Fibroblast of peridontal ligament (primary cell): ENCODE measurements at regions not wholly inside any gene's neighbourhood (a gene's known extent, or its start where the extent isn't known, plus 50 kb on each side); places are given as distances from the start of the nearest gene placed in this dataset.
"Not testable (repeated sequence)": the region's sequence is repeated elsewhere in the genome, so short reads cannot be mapped to it uniquely, and the experiment has no call there.

ENCODE experiments used
- DNase-seq: peaks from one replicate; pipeline ENCODE4 v3.0.0-alpha.2; 2010; ENCODE audit errors: extremely low read depth

- DNase-seq, result not testable (repeated sequence)
Measured at GRCh38 chr3:40947022-40947421, 252.3 kb upstream of the CTNNB1 start.

GRCh38 chr3:40949347-40949746, 250.0 kb upstream of the CTNNB1 start:
- DNase-seq, result not testable (repeated sequence)

DNA sequence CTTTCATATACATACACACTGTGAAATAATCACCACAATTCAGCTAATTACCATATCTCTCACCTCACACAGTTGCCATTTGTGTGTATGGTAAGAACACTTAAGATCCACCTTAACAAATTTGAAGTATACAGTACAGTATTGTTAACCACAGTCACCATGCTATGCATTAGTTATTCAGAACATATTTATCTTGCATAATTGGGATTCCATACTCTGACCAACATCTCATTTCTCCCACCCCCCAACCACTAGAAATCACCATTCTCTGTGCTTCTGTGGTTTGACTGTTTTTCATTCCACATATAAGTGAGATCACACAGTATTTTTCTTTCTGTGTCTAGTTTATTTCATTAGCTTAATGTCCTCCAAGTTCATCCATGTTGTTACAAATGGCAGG, 247.7 kb upstream of the CTNNB1 start:
- no peak for DNase-seq

DNA sequence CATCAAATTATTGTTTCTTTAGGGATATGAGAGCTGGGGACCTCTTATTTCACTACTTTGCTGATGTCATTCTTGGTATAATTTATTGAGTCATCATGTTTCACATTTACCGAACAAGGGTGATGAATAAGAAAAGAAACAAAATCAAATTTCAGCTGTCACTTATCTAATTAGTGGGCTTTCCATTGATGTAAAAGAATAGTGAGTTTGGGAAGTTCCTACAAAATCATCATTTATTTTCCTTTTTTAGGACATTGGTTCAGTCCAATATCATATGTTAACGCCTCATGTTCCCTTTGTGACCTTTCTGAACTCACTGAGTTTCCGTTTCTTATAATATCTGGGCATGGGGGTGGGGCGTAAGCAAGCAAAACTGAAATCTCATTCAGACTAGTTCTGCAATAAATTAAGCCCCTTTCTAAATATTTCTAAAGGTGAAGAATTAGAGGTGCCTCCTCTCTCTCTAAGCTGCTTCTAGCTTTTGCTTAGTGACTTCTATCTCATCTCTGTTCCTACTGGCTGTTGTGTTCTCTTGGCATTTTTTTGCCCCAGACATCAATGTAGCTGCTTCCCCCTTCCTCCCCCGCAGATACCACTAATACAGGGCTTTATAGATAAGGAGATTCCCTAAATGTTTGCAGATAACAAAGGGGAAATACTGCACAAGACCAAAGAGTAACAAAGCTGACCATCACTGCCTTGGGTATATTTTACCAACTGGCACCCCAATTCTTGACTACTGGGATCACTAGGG, 238.0 kb upstream of the CTNNB1 start:
- no peak for DNase-seq

DNA sequence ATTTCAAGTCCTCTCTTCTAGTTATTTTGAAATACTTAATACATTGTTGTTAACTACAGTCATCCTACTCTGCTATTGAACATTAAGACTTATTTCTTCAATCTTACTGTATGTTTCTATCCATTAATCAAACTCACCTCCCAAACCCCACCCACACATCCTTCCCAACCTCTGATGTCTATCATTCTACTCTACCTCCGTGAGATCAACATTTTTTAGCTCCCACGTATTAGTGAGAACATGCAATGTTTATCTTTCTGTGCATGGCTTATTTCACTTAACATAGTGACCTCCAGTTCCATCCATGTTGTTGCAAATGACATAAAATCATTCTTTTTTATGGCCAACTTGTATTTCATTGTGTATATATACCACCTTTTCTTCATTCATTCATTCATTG, 236.6 kb upstream of the CTNNB1 start:
- no peak for DNase-seq

DNA sequence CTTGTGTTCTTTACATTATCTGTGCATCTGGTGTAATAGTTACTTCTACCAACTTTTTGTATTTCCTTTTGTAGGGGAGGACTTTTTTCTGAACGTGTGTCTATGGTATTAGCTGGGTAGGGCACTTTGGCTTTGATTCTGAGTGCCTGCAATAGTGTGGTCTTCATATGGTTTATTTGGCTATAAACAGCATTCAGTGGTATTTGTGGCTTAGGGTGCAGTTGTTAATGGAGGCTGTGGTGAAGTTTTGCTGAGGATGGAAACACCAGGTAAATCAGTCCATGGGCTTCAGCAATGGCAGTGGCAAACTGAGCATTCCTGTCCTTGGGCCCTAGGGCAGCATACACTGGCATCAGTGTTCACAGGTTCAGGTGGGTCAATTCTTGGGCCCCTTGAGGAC, 230.6 kb upstream of the CTNNB1 start:
- DNase-seq, result no peak

GRCh38 chr3:40969341-40969740, 230.0 kb upstream of the CTNNB1 start:
- no peak for DNase-seq

GRCh38 chr3:40969756-40970466, 229.4 kb upstream of the CTNNB1 start:
- no peak for DNase-seq

- DNase-seq, result peak; percentile 71
Measured at GRCh38 chr3:40971191-40972168, 227.8 kb upstream of the CTNNB1 start.

DNA sequence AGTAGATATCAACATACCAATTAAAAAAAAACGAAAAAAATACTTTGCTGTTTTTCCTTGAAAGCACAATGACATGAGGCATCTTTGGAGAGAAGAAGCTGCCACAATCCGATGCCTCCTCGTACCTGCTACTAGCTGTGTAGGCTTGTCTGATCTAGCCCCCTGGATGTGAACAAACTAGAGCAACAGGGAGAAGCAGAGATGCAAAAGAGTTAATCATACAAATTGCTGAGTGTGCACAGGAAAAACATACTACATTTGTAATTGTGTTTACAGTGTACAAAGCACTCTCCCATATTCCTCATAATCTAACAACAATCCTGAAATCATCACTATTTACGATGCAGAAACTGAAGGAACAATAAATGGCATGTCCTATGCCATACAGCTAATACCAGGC, 227.0 kb upstream of the CTNNB1 start:
- no peak for DNase-seq

GRCh38 chr3:40973141-40973540, 226.2 kb upstream of the CTNNB1 start:
- no peak for DNase-seq

DNA sequence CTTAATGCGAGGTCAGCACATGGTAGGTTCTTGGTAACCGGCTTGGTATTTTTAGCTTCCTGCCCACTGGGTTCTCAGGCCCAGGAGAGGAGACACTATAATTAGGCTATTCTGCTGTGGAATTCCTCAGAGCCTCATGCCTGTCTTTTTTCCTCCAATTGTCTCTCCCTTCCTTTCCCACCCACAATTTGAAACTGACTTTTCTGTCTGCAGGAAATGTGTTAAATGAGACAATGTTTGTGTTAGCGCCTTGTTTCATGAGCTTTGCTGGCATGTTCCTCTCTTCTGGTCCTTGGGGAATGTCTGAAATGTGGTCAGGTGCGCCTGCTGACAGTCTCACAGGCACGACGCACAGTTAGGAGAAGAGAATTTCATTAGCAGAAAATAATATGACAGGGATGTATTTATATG, 223.6 kb upstream of the CTNNB1 start:
- DNase-seq, result no peak

- DNase-seq, result no peak
Measured at GRCh38 chr3:40976241-40976640, 223.1 kb upstream of the CTNNB1 start.

- DNase-seq, result no peak
Measured at GRCh38 chr3:40978442-40978841, 220.9 kb upstream of the CTNNB1 start.

GRCh38 chr3:40979962-40980361, 219.3 kb upstream of the CTNNB1 start:
- DNase-seq, result no peak

- no peak for DNase-seq
Measured at GRCh38 chr3:40980467-40980866, 218.8 kb upstream of the CTNNB1 start.

DNA sequence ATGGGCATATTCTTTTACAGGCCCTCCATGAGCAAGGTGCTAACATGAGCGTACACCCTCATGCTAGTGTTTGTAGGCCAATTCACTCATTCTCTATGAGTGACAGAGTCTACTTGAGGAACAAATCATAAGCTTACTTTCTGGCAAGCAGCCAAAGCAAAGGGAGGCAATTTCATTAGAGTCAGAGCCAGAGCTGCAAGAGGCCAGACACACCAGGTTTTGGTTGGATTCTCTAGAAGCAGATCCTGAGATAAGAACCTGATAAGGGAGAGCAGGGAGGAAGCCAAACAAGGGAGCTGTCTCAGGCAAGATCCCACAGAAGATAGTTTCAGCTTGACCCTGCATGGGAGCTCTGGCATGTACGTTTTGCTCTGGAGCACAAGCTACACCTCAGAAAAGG, 214.1 kb upstream of the CTNNB1 start:
- DNase-seq, result no peak

DNA sequence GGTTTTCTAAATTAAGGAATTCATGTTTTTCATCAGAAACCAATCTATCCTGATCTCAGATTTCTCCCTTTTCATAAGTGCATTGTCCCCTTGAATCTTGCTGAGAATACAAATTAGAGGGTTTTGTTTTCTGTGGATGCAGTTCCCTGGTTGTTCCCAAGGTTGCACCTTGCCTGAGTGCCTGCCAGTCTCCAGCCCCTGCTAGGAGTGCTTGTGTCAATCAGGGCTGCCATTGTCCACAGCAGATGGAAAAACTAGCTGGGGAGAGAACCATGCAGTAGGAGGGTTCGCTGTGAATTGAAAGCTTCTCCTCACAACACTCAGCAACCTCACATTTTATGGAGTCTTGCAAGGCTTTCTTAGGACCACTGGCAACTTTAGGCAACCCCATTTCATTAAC, 210.8 kb upstream of the CTNNB1 start:
- DNase-seq, result no peak

- DNase-seq, result no peak
Measured at GRCh38 chr3:40989141-40990061, 209.9 kb upstream of the CTNNB1 start.

GRCh38 chr3:40990062-40990456, 209.2 kb upstream of the CTNNB1 start:
- DNase-seq, result no peak

GRCh38 chr3:40992023-40992422, 207.3 kb upstream of the CTNNB1 start:
- no peak for DNase-seq
